Left ventricle myocardium inferior (tissue), 1 donor: ENCODE measurements at regions not wholly inside any gene's neighbourhood (a gene's known extent, or its start where the extent isn't known, plus 50 kb on each side); places are given as distances from the start of the nearest gene placed in this dataset.

Experiments used
- DNase-seq: peaks from one replicate; pipeline ENCODE4 v3.0.0-alpha.2; 2020
- H3K27ac ChIP-seq: fragments of 200-600 bp; replicated peaks from 2 replicates; pipeline ENCODE4 v1.8.0; 2021
- H3K27me3 ChIP-seq: fragments of 200-600 bp; 2 replicates; pipeline ENCODE4 v1.8.0; 2021; ENCODE audit warnings: low read depth
- H3K36me3 ChIP-seq: fragments of 200-600 bp; 2 replicates; pipeline ENCODE4 v1.8.0; 2021
- H3K4me1 ChIP-seq: fragments of 200-600 bp; 2 replicates; pipeline ENCODE4 v1.8.0; 2021
- H3K4me3 ChIP-seq: fragments of 200-600 bp; 2 replicates; pipeline ENCODE4 v1.8.0; 2021; ENCODE audit warnings: mild to moderate bottlenecking, moderate library complexity
- H3K9me3 ChIP-seq: fragments of 200-600 bp; replicated peaks from 2 replicates; pipeline ENCODE4 v1.8.0; 2021
- CTCF ChIP-seq: fragments of 200-600 bp; IDR thresholded peaks from 2 replicates; pipeline ENCODE4 v1.8.0; 2021; ENCODE audit warnings: antibody characterized with exemption, mild to moderate bottlenecking, borderline replicate concordance
- intact Hi-C: fragments of 100-400 bp; cut with micrococcal nuclease; formaldehyde crosslinking; loops from one replicate; pipeline ENCODE4 v1.11.0; 2022
- donor health status: DM: no; HTN: yes; CAD: no; lungs with severe emphysema.

- intact Hi-C loops, result no loop called here
- H3K36me3 ChIP-seq, result no peaks in the 10 kb centered on the region
- no peak overlapping the region for H3K4me3 ChIP-seq
- no peak for TF ChIP-seq CTCF
- no peak overlapping the region for H3K27ac ChIP-seq
- peaks cover 14% of the 10 kb centered on the region for H3K9me3 ChIP-seq
- H3K27me3 ChIP-seq, result peaks cover 17% of the 10 kb centered on the region
- DNase-seq, result no peak
- no peaks in the 10 kb centered on the region for H3K4me1 ChIP-seq
Observed at GRCh38 chr2:2993172-2993692, 384.4 kb downstream of the EIPR1 start.

DNA sequence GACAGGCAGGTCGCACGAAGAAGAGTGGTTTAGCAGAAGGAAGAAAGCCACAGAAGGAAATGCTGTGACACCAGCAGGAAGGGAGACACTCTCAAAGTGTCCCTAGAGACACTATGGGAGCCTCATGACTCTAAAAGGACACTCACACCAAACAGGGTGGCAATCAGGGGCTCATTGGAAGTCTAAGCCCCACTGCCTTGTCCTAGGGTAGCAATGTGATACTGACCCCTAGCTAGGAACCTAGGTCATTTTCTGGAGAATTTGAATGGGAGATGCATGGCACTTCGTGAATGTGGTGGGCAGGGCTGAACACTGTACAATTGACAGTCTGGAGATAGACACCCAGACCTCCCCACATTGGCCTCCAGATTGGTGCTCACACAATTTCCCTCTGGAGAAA is 385.0 kb downstream of the EIPR1 start:
- no peak for TF ChIP-seq CTCF
- intact Hi-C loops, result no loop called here
- DNase-seq, result no peak
- H3K27me3 ChIP-seq, result peaks cover 11% of the 10 kb centered on the region
- H3K4me1 ChIP-seq, result no peaks in the 10 kb centered on the region
- H3K36me3 ChIP-seq, result no peaks in the 10 kb centered on the region
- no peak overlapping the region for H3K27ac ChIP-seq
- H3K4me3 ChIP-seq, result no peak overlapping the region
- H3K9me3 ChIP-seq, result peaks cover 19% of the 10 kb centered on the region

DNA sequence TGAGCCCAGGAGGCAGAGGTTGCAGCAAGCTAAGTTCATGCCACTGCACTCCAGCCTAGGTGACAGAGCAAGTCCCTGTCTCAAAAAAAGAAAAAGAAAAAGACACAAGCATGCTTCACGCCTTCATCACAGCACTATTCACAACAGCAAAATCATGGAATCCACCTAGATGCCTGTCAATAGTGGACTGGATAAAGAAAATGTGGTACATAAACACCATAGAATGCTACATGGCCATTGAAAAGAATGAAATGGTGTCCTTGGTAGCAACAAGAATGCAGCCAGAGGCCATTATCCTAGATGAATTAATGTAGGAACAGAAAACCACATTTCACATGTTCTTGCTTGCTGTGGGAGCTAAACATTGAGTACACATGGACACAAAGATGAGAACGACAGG is 392.6 kb downstream of the EIPR1 start:
- Histone ChIP-seq H3K4me1 (no peaks in the 10 kb centered on the region), H3K4me3 (no peak overlapping the region), H3K36me3 (no peaks in the 10 kb centered on the region), H3K9me3 (peaks cover 37% of the 10 kb centered on the region), H3K27me3 (no peaks in the 10 kb centered on the region), H3K27ac (no peak overlapping the region)
- intact Hi-C loops, result no loop called here
- TF ChIP-seq CTCF, result no peak
- DNase-seq, result no peak

GRCh38 chr2:2981000-2981399 is 396.6 kb downstream of the EIPR1 start:
- DNase-seq, result no peak
- H3K4me1 ChIP-seq, result no peaks in the 10 kb centered on the region
- H3K4me3 ChIP-seq, result no peak overlapping the region
- no peaks in the 10 kb centered on the region for H3K27me3 ChIP-seq
- no peaks in the 10 kb centered on the region for H3K36me3 ChIP-seq
- no peak overlapping the region for H3K27ac ChIP-seq
- intact Hi-C loops, result no loop called here
- TF ChIP-seq CTCF, result no peak
- peaks cover 37% of the 10 kb centered on the region for H3K9me3 ChIP-seq

- Histone ChIP-seq H3K27me3 (peaks cover 12% of the 10 kb centered on the region), H3K36me3 (no peaks in the 10 kb centered on the region), H3K4me1 (no peaks in the 10 kb centered on the region), H3K27ac (no peak overlapping the region), H3K4me3 (no peak overlapping the region), H3K9me3 (peaks cover 25% of the 10 kb centered on the region)
- TF ChIP-seq CTCF, result no peak
- intact Hi-C loops, result no loop called here
- no peak for DNase-seq
Observed at GRCh38 chr2:2974982-2975381, 402.6 kb downstream of the EIPR1 start.
